Neural crest cell (in vitro differentiated cells): ENCODE measurements at regions not wholly inside any gene's neighbourhood (a gene's known extent, or its start where the extent isn't known, plus 50 kb on each side); places are given as distances from the start of the nearest gene placed in this dataset.

Experiments used
- DNase-seq: peaks from one replicate; pipeline ENCODE4 v3.0.0; 2021; ENCODE audit warnings: low read depth, mixed read lengths, low spot score
- H3K27ac Mint-ChIP-seq: one replicate; pipeline ENCODE4 v1.8.0; 2021; ENCODE audit warnings: mild to moderate bottlenecking, mixed read lengths; ENCODE audit not compliant: unreplicated experiment
- H3K27me3 Mint-ChIP-seq: 2 replicates; pipeline ENCODE4 v1.8.0; 2021; ENCODE audit warnings: low read depth, mild to moderate bottlenecking, mixed read lengths
- H3K36me3 Mint-ChIP-seq: 2 replicates; pipeline ENCODE4 v1.8.0; 2021; ENCODE audit warnings: low read depth, mild to moderate bottlenecking, mixed read lengths
- H3K4me1 Mint-ChIP-seq: 2 replicates; pipeline ENCODE4 v1.8.0; 2021; ENCODE audit warnings: mixed read lengths
- H3K4me3 Mint-ChIP-seq: one replicate; pipeline ENCODE4 v1.8.0; 2021; ENCODE audit warnings: mild to moderate bottlenecking, mixed read lengths
- H3K9me3 Mint-ChIP-seq: 2 replicates; pipeline ENCODE4 v1.8.0; 2021; ENCODE audit warnings: mixed read lengths
- CTCF ChIP-seq: fragments of 200-600 bp; sonication (generic); conservative IDR thresholded peaks from 2 replicates; pipeline ENCODE4 v1.5.0; 2021; ENCODE audit warnings: antibody characterized with exemption, mild to moderate bottlenecking

GRCh38 chr6:142544199-142544838 is 242.5 kb downstream of the ADGRG6 start:
- no peak for TF ChIP-seq CTCF
- no peak overlapping the region for H3K4me3 Mint-ChIP-seq
- no peaks in the 10 kb centered on the region for H3K36me3 Mint-ChIP-seq
- no peaks in the 10 kb centered on the region for H3K4me1 Mint-ChIP-seq
- H3K27ac Mint-ChIP-seq = no peak overlapping the region
- H3K9me3 Mint-ChIP-seq = no peaks in the 10 kb centered on the region
- DNase-seq = no peak
- no peaks in the 10 kb centered on the region for H3K27me3 Mint-ChIP-seq

- TF ChIP-seq CTCF = no peak
- Mint-ChIP-seq H3K36me3 (no peaks in the 10 kb centered on the region), H3K9me3 (no peaks in the 10 kb centered on the region), H3K27me3 (no peaks in the 10 kb centered on the region), H3K4me3 (no peak overlapping the region), H3K27ac (no peak overlapping the region), H3K4me1 (no peaks in the 10 kb centered on the region)
- DNase-seq = no peak
These were observed 243.3 kb downstream of the ADGRG6 start for GRCh38 chr6:142545147-142545546.

GRCh38 chr6:142548566-142548965 is 246.8 kb downstream of the ADGRG6 start:
- no peak overlapping the region for H3K27ac Mint-ChIP-seq
- H3K9me3 Mint-ChIP-seq = no peaks in the 10 kb centered on the region
- H3K4me1 Mint-ChIP-seq = no peaks in the 10 kb centered on the region
- no peak for TF ChIP-seq CTCF
- no peak for DNase-seq
- no peaks in the 10 kb centered on the region for H3K27me3 Mint-ChIP-seq
- no peak overlapping the region for H3K4me3 Mint-ChIP-seq
- no peaks in the 10 kb centered on the region for H3K36me3 Mint-ChIP-seq

GRCh38 chr6:142550310-142551063 is 248.7 kb downstream of the ADGRG6 start:
- no peak for DNase-seq
- Mint-ChIP-seq H3K27me3 (no peaks in the 10 kb centered on the region), H3K27ac (no peak overlapping the region), H3K4me3 (no peak overlapping the region), H3K36me3 (no peaks in the 10 kb centered on the region), H3K9me3 (no peaks in the 10 kb centered on the region), H3K4me1 (no peaks in the 10 kb centered on the region)
- TF ChIP-seq CTCF = no peak

- no peaks in the 10 kb centered on the region for H3K36me3 Mint-ChIP-seq
- TF ChIP-seq CTCF = no peak
- no peak overlapping the region for H3K4me3 Mint-ChIP-seq
- DNase-seq = no peak
- no peak overlapping the region for H3K27ac Mint-ChIP-seq
- H3K27me3 Mint-ChIP-seq = no peaks in the 10 kb centered on the region
- no peaks in the 10 kb centered on the region for H3K9me3 Mint-ChIP-seq
- H3K4me1 Mint-ChIP-seq = no peaks in the 10 kb centered on the region
These were observed 249.5 kb downstream of the ADGRG6 start for GRCh38 chr6:142551274-142551811.
